HEK293 (cell line): ENCODE measurements at regions not wholly inside any gene's neighbourhood (a gene's known extent, or its start where the extent isn't known, plus 50 kb on each side); places are given as distances from the start of the nearest gene placed in this dataset.
A peak's percentile ranks its signal among the peaks of the same experiment; 100 is the strongest.

Source experiments
- CTCF ChIA-PET: fragments of 350-600 bp; formaldehyde crosslinking; extraction: SDS; loops from one replicate; lab custom pipeline; 2021; ENCODE audit warnings: antibody characterized with exemption; lab: Yijun Ruan, JAX
- POLR2A ChIA-PET: fragments of 300-600 bp; formaldehyde crosslinking; extraction: SDS; loops from one replicate; lab custom pipeline; 2020; ENCODE audit warnings: antibody characterized with exemption, inconsistent platforms; lab: Yijun Ruan, JAX
- H3K27ac ChIP-seq: fragments of 200-500 bp; sonication (Bioruptor generic); 2 replicates; pipeline ENCODE4 v1.5.1; 2014; ENCODE audit warnings: low read depth, low read length, control low read depth, inconsistent platforms; ENCODE audit errors: extremely low read depth
- H3K36me3 ChIP-seq, 2 experiments: fragments of 200-500 bp in 1 of 2; sonication (Bioruptor generic) in 1 of 2; 1 replicate in 1 of 2; 2 replicates in 1 of 2; pipeline ENCODE4 v1.5.1; 2014 to 2017; ENCODE audit warnings: inconsistent platforms in 2 of 2, low read length in 2 of 2; ENCODE audit not compliant: control insufficient read depth in 2 of 2, insufficient read depth in 1 of 2
- H3K4me1 ChIP-seq: fragments of 200-500 bp; sonication (Bioruptor generic); 2 replicates; pipeline ENCODE4 v1.5.1; 2014; ENCODE audit warnings: mild to moderate bottlenecking, low read length, inconsistent platforms; ENCODE audit not compliant: control insufficient read depth, insufficient read depth
- H3K4me3 ChIP-seq: 2 replicates; pipeline ENCODE4 v1.5.1; 2011; ENCODE audit warnings: low read depth, mild to moderate bottlenecking, control low read depth, low read length, moderate library complexity
- H3K9me3 ChIP-seq: fragments of 200-500 bp; sonication (Bioruptor generic); 2 replicates; pipeline ENCODE4 v1.5.1; 2014; ENCODE audit warnings: low read depth, low read length, inconsistent platforms; ENCODE audit not compliant: control insufficient read depth, insufficient read depth
- BCL11A ChIP-seq: fragments of 450-650 bp; formaldehyde crosslinking; IDR thresholded peaks from 2 replicates; pipeline ENCODE4 v1.5.1; 2016; ENCODE audit warnings: low read depth, missing biosample characterization, missing genetic modification characterization
- ELK4 ChIP-seq: IDR thresholded peaks from 2 replicates; pipeline ENCODE4 v1.6.1; 2011; ENCODE audit warnings: mild to moderate bottlenecking, low read depth, low read length, borderline replicate concordance
- KLF10 ChIP-seq: fragments of 450-650 bp; IDR thresholded peaks from 2 replicates; pipeline ENCODE4 v1.5.1; 2018; ENCODE audit warnings: missing biosample characterization, mild to moderate bottlenecking, missing genetic modification characterization
- KLF17 ChIP-seq: fragments of 450-650 bp; formaldehyde crosslinking; IDR thresholded peaks from 2 replicates; pipeline ENCODE4 v1.5.1; 2016; ENCODE audit warnings: missing biosample characterization, missing genetic modification characterization
- RBAK ChIP-seq: fragments of 450-650 bp; formaldehyde crosslinking; IDR thresholded peaks from 2 replicates; pipeline ENCODE4 v1.5.1; 2016; ENCODE audit warnings: missing biosample characterization, missing genetic modification characterization
- WT1 ChIP-seq: fragments of 450-650 bp; formaldehyde crosslinking; IDR thresholded peaks from 2 replicates; pipeline ENCODE4 v1.5.1; 2016; ENCODE audit warnings: missing biosample characterization, missing genetic modification characterization
- YY2 ChIP-seq: fragments of 450-650 bp; formaldehyde crosslinking; IDR thresholded peaks from 2 replicates; pipeline ENCODE4 v1.5.1; 2016; ENCODE audit warnings: missing biosample characterization, missing genetic modification characterization
- ZIC2 ChIP-seq: fragments of 450-650 bp; formaldehyde crosslinking; IDR thresholded peaks from 2 replicates; pipeline ENCODE4 v1.5.1; 2016; ENCODE audit warnings: missing biosample characterization, missing genetic modification characterization
- ZNF19 ChIP-seq: fragments of 450-650 bp; formaldehyde crosslinking; IDR thresholded peaks from 2 replicates; pipeline ENCODE4; 2016; ENCODE audit warnings: missing biosample characterization, missing genetic modification characterization, low read depth
- ZNF26 ChIP-seq: fragments of 450-650 bp; formaldehyde crosslinking; IDR thresholded peaks from 2 replicates; pipeline ENCODE4 v1.5.1; 2016; ENCODE audit warnings: missing biosample characterization, missing genetic modification characterization
- ZNF311 ChIP-seq: fragments of 450-650 bp; formaldehyde crosslinking; IDR thresholded peaks from 2 replicates; pipeline ENCODE4 v1.5.1; 2017; ENCODE audit warnings: missing biosample characterization, missing genetic modification characterization, borderline replicate concordance
- ZNF366 ChIP-seq: fragments of 450-650 bp; formaldehyde crosslinking; conservative IDR thresholded peaks from 2 replicates; pipeline ENCODE4 v1.5.1; 2016; ENCODE audit warnings: missing biosample characterization, missing genetic modification characterization
- ZNF48 ChIP-seq: fragments of 450-650 bp; formaldehyde crosslinking; IDR thresholded peaks from 2 replicates; pipeline ENCODE4 v1.5.1; 2016; ENCODE audit warnings: missing biosample characterization, missing genetic modification characterization
- ZNF621 ChIP-seq: fragments of 450-650 bp; formaldehyde crosslinking; IDR thresholded peaks from 2 replicates; pipeline ENCODE4 v1.5.1; 2017; ENCODE audit warnings: missing biosample characterization, missing genetic modification characterization
- ZNF626 ChIP-seq: fragments of 450-650 bp; sonication (Bioruptor Pico); formaldehyde crosslinking; IDR thresholded peaks from 2 replicates; pipeline ENCODE4 v1.5.1; 2018; ENCODE audit warnings: missing biosample characterization, missing genetic modification characterization, inconsistent platforms
- ZNF664 ChIP-seq: fragments of 450-650 bp; formaldehyde crosslinking; IDR thresholded peaks from 2 replicates; pipeline ENCODE4 v1.5.1; 2016; ENCODE audit warnings: missing biosample characterization, missing genetic modification characterization
- ZNF777 ChIP-seq: fragments of 450-650 bp; formaldehyde crosslinking; IDR thresholded peaks from 2 replicates; pipeline ENCODE4 v1.5.1; 2017; ENCODE audit warnings: missing biosample characterization, missing genetic modification characterization, borderline replicate concordance

GRCh38 chr1:228984107-228984506 is 248.8 kb downstream of the RHOU start:
- TF ChIP-seq ZNF48 (tag by site-specific recombination) (no peak), ZNF26 (no peak), KLF17 (tag by site-specific recombination) (no peak), ZNF366 (no peak), ZNF621 (tag by site-specific recombination) (no peak), BCL11A (tag by site-specific recombination) (no peak), ZNF626 (tag by site-specific recombination) (no peak), WT1 (tag by site-specific recombination) (no peak), KLF10 (no peak), YY2 (tag by site-specific recombination) (no peak), ZNF777 (no peak)
- H3K4me3 ChIP-seq, result no peak overlapping the region
- H3K27ac ChIP-seq, result no peak overlapping the region

GRCh38 chr1:228984646-228985631 is 249.7 kb downstream of the RHOU start:
- H3K4me1 ChIP-seq, result no peaks in the 10 kb centered on the region
- CTCF ChIA-PET, result interaction anchor here (0.6 to 0.7 kb wide), 2 partner anchors 52 to 1555 kb away, joined by 3 to 4 read pairs; no protein-coding TSS in a partner anchor

More at GRCh38 chr1:228984107-228984506, 248.8 kb downstream of the RHOU start:
- POLR2A ChIA-PET, result no interaction called here
- CTCF ChIA-PET, result interaction anchor here (0.7 to 1.1 kb wide), 2 partner anchors 20 to 67 kb away, joined by 3 read pairs; no protein-coding TSS in a partner anchor
- no peaks in the 10 kb centered on the region for H3K4me1 ChIP-seq
- H3K9me3 ChIP-seq, result no peaks in the 10 kb centered on the region
- no peaks in the 10 kb centered on the region for H3K36me3 ChIP-seq

GRCh38 chr1:228985661-228986060 is 250.4 kb downstream of the RHOU start:
- Histone ChIP-seq H3K4me1 (no peaks in the 10 kb centered on the region), H3K36me3 (no peaks in the 10 kb centered on the region)
- no peak for TF ChIP-seq ZNF664 (tag by site-specific recombination)
- 0 out of 2 replicates have a peak, but pooled peaks have one; percentile 10 for TF ChIP-seq ZIC2 (tag by site-specific recombination)
- TF ChIP-seq, all 188 proteins: peak for 1
- no peak overlapping the region for H3K4me3 ChIP-seq
- H3K27ac ChIP-seq, result no peak overlapping the region
- H3K9me3 ChIP-seq, result no peaks in the 10 kb centered on the region
- ChIA-PET CTCF (interaction anchor here (0.6 to 1.2 kb wide), 3 partner anchors 19 to 1555 kb away, joined by 3 to 4 read pairs (median 3); no protein-coding TSS in a partner anchor), POLR2A (no interaction called here)

More at GRCh38 chr1:228984646-228985631, 249.7 kb downstream of the RHOU start:
- no peaks in the 10 kb centered on the region for H3K9me3 ChIP-seq
- POLR2A ChIA-PET, result no interaction called here
- no peak overlapping the region for H3K27ac ChIP-seq
- H3K36me3 ChIP-seq, result no peaks in the 10 kb centered on the region
- H3K4me3 ChIP-seq, result no peak overlapping the region
- TF ChIP-seq RBAK (tag by site-specific recombination), result peak; percentile 73; the same call in 1 of the 2 replicates
- TF ChIP-seq ELK4, result no peak
- TF ChIP-seq ZNF19 (tag by site-specific recombination), result no peak
- no peak for TF ChIP-seq ZNF311 (tag by site-specific recombination)
